Left ventricle myocardium inferior (tissue), 1 donor: ENCODE measurements at regions not wholly inside any gene's neighbourhood (a gene's known extent, or its start where the extent isn't known, plus 50 kb on each side); places are given as distances from the start of the nearest gene placed in this dataset.

Experiments used
- DNase-seq: peaks from one replicate; pipeline ENCODE4 v3.0.0-alpha.2; 2020
- H3K27ac ChIP-seq: fragments of 200-600 bp; replicated peaks from 2 replicates; pipeline ENCODE4 v1.8.0; 2021
- H3K27me3 ChIP-seq: fragments of 200-600 bp; 2 replicates; pipeline ENCODE4 v1.8.0; 2021; ENCODE audit warnings: low read depth
- H3K36me3 ChIP-seq: fragments of 200-600 bp; 2 replicates; pipeline ENCODE4 v1.8.0; 2021
- H3K4me1 ChIP-seq: fragments of 200-600 bp; 2 replicates; pipeline ENCODE4 v1.8.0; 2021
- H3K4me3 ChIP-seq: fragments of 200-600 bp; 2 replicates; pipeline ENCODE4 v1.8.0; 2021; ENCODE audit warnings: mild to moderate bottlenecking, moderate library complexity
- H3K9me3 ChIP-seq: fragments of 200-600 bp; replicated peaks from 2 replicates; pipeline ENCODE4 v1.8.0; 2021
- CTCF ChIP-seq: fragments of 200-600 bp; IDR thresholded peaks from 2 replicates; pipeline ENCODE4 v1.8.0; 2021; ENCODE audit warnings: antibody characterized with exemption, mild to moderate bottlenecking, borderline replicate concordance
- intact Hi-C: fragments of 100-400 bp; cut with micrococcal nuclease; formaldehyde crosslinking; loops from one replicate; pipeline ENCODE4 v1.11.0; 2022
- donor health status: DM: no; HTN: yes; CAD: no; lungs with severe emphysema.

- no peak for TF ChIP-seq CTCF
- Histone ChIP-seq H3K36me3 (no peaks in the 10 kb centered on the region), H3K9me3 (no peaks in the 10 kb centered on the region), H3K4me1 (peaks cover 5% of the 10 kb centered on the region), H3K27ac (no peak overlapping the region), H3K4me3 (no peak overlapping the region), H3K27me3 (no peaks in the 10 kb centered on the region)
- intact Hi-C loops = no loop called here
- DNase-seq = no peak
Measured at GRCh38 chr5:166712447-166713185, 1578.8 kb upstream of the WWC1 start.

- no peak for TF ChIP-seq CTCF
- intact Hi-C loops = no loop called here
- Histone ChIP-seq H3K27me3 (no peaks in the 10 kb centered on the region), H3K4me3 (no peak overlapping the region), H3K36me3 (no peaks in the 10 kb centered on the region), H3K4me1 (peaks cover 5% of the 10 kb centered on the region), H3K9me3 (no peaks in the 10 kb centered on the region), H3K27ac (no peak overlapping the region)
- DNase-seq = no peak
Measured at GRCh38 chr5:166713295-166713694, 1578.2 kb upstream of the WWC1 start.

- Histone ChIP-seq H3K4me3 (no peak overlapping the region), H3K9me3 (no peaks in the 10 kb centered on the region), H3K4me1 (peaks cover 5% of the 10 kb centered on the region), H3K27ac (no peak overlapping the region), H3K27me3 (no peaks in the 10 kb centered on the region), H3K36me3 (no peaks in the 10 kb centered on the region)
- TF ChIP-seq CTCF = no peak
- intact Hi-C loops = no loop called here
- DNase-seq = no peak
Measured at GRCh38 chr5:166716856-166717492, 1574.5 kb upstream of the WWC1 start.

- intact Hi-C loops = no loop called here
- DNase-seq = no peak
- H3K9me3 ChIP-seq = no peaks in the 10 kb centered on the region
Measured at GRCh38 chr5:166719991-166720390, 1571.5 kb upstream of the WWC1 start.

GRCh38 chr5:166722939-166723338 is 1568.5 kb upstream of the WWC1 start:
- no peaks in the 10 kb centered on the region for H3K4me1 ChIP-seq
- no peak overlapping the region for H3K4me3 ChIP-seq
- no peaks in the 10 kb centered on the region for H3K36me3 ChIP-seq
- intact Hi-C loops = no loop called here
- H3K9me3 ChIP-seq = no peaks in the 10 kb centered on the region
- no peak overlapping the region for H3K27ac ChIP-seq
- no peak for TF ChIP-seq CTCF
- no peak for DNase-seq
- no peaks in the 10 kb centered on the region for H3K27me3 ChIP-seq

More at GRCh38 chr5:166719991-166720390, 1571.5 kb upstream of the WWC1 start:
- no peaks in the 10 kb centered on the region for H3K4me1 ChIP-seq
- no peak overlapping the region for H3K4me3 ChIP-seq
- H3K27me3 ChIP-seq = no peaks in the 10 kb centered on the region
- H3K27ac ChIP-seq = no peak overlapping the region
- no peak for TF ChIP-seq CTCF
- no peaks in the 10 kb centered on the region for H3K36me3 ChIP-seq
